HCT116 (cell line): ENCODE measurements at regions not wholly inside any gene's neighbourhood (a gene's known extent, or its start where the extent isn't known, plus 50 kb on each side); places are given as distances from the start of the nearest gene placed in this dataset.

ENCODE experiments used
- CEBPB ChIP-seq: IDR thresholded peaks from 2 replicates; pipeline ENCODE4 v1.6.1; 2012; ENCODE audit warnings: low read depth
- ELF1 ChIP-seq: IDR thresholded peaks from 2 replicates; pipeline ENCODE4 v1.6.1; 2012; ENCODE audit warnings: low read depth, borderline replicate concordance
- EZH2 ChIP-seq: fragments of 200-600 bp; sonication (generic); IDR thresholded peaks from 2 replicates; pipeline ENCODE4 v1.6.1; 2017; ENCODE audit warnings: antibody characterized with exemption, mixed run types
- POLR2AphosphoS5 ChIP-seq: IDR thresholded peaks from 2 replicates; pipeline ENCODE4 v1.6.1; 2011; ENCODE audit warnings: mild to moderate bottlenecking, low read depth, low read length, moderate library complexity
- RAD21 ChIP-seq: IDR thresholded peaks from 2 replicates; pipeline ENCODE4 v1.6.1; 2012; ENCODE audit warnings: low read depth, mild to moderate bottlenecking
- SP1 ChIP-seq: IDR thresholded peaks from 2 replicates; pipeline ENCODE4 v1.6.1; 2012; ENCODE audit warnings: low read depth
- YY1 ChIP-seq: IDR thresholded peaks from 2 replicates; pipeline ENCODE4 v1.6.1; 2011; ENCODE audit warnings: low read length, low read depth, moderate library complexity, mild to moderate bottlenecking; ENCODE audit not compliant: insufficient replicate concordance; ENCODE audit errors: extremely low read depth
- TF ChIP-seq, protein P1 (sequence below): IDR thresholded peaks from 2 replicates; pipeline ENCODE4 v1.6.1; 2012
- TF ChIP-seq, protein P2 (sequence below): IDR thresholded peaks from 2 replicates; pipeline ENCODE4 v1.6.1; 2012; ENCODE audit warnings: low read depth
- TF ChIP-seq, protein P3 (sequence below), 3 experiments: fragments of 200-600 bp in 1 of 3; sonication (generic) in 1 of 3; IDR thresholded peaks in 2 of 3; conservative IDR thresholded peaks in 1 of 3; 2 replicates each; pipeline ENCODE4 v1.5.1; 2012 to 2017; ENCODE audit warnings: low read depth in 2 of 3, low read length in 2 of 3, antibody characterized with exemption in 1 of 3, borderline replicate concordance in 1 of 3, control low read depth in 1 of 3, mild to moderate bottlenecking in 1 of 3, mixed read lengths in 1 of 3, mixed run types in 1 of 3, moderate library complexity in 1 of 3; ENCODE audit not compliant: insufficient read depth in 1 of 3

DNA sequence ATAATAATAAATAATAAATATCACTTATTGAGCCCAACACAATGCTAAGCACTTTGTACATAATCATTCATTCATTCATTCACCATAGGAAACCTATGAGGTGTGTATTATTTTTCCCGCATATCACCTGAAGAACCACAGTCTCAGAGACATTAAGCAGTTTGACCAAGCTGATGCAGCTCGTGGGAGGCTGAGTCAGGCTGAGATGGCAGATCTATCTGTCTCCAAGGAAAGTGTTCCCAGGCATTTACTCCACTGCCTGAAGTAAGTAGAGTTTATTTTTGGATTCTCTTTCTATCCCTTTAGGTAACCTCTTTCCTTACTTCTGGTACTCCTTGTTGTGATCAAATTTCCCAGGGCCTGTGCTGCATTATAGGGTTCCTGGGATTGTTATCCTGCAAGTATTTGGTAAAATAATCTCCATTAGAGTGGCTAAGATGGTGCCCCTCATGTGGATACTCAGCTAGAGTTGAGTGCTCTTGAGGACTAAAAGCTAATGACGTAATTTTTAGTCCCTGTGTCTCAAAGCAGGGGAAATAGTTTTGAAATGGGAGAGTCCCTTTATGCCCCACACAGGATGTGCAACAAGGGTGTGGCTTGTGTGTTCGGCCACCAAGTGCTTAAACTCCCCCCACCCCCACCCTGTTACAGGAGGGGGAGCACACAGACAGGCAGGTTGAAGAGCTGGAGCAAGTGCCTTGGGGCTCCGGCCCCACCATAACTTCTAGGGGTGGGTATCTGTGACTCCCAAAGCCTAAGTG lies 467.0 kb downstream of the STIM2 start:
- TF ChIP-seq POLR2AphosphoS5 (no peak), ELF1 (no peak), EZH2 (no peak), SP1 (no peak), YY1 (no peak), CEBPB (no peak), RAD21 (no peak)
- TF ChIP-seq, protein P1, sequence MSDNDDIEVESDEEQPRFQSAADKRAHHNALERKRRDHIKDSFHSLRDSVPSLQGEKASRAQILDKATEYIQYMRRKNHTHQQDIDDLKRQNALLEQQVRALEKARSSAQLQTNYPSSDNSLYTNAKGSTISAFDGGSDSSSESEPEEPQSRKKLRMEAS, result no peak
- TF ChIP-seq, protein P2, sequence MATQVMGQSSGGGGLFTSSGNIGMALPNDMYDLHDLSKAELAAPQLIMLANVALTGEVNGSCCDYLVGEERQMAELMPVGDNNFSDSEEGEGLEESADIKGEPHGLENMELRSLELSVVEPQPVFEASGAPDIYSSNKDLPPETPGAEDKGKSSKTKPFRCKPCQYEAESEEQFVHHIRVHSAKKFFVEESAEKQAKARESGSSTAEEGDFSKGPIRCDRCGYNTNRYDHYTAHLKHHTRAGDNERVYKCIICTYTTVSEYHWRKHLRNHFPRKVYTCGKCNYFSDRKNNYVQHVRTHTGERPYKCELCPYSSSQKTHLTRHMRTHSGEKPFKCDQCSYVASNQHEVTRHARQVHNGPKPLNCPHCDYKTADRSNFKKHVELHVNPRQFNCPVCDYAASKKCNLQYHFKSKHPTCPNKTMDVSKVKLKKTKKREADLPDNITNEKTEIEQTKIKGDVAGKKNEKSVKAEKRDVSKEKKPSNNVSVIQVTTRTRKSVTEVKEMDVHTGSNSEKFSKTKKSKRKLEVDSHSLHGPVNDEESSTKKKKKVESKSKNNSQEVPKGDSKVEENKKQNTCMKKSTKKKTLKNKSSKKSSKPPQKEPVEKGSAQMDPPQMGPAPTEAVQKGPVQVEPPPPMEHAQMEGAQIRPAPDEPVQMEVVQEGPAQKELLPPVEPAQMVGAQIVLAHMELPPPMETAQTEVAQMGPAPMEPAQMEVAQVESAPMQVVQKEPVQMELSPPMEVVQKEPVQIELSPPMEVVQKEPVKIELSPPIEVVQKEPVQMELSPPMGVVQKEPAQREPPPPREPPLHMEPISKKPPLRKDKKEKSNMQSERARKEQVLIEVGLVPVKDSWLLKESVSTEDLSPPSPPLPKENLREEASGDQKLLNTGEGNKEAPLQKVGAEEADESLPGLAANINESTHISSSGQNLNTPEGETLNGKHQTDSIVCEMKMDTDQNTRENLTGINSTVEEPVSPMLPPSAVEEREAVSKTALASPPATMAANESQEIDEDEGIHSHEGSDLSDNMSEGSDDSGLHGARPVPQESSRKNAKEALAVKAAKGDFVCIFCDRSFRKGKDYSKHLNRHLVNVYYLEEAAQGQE, result no peak
- TF ChIP-seq, protein P3, sequence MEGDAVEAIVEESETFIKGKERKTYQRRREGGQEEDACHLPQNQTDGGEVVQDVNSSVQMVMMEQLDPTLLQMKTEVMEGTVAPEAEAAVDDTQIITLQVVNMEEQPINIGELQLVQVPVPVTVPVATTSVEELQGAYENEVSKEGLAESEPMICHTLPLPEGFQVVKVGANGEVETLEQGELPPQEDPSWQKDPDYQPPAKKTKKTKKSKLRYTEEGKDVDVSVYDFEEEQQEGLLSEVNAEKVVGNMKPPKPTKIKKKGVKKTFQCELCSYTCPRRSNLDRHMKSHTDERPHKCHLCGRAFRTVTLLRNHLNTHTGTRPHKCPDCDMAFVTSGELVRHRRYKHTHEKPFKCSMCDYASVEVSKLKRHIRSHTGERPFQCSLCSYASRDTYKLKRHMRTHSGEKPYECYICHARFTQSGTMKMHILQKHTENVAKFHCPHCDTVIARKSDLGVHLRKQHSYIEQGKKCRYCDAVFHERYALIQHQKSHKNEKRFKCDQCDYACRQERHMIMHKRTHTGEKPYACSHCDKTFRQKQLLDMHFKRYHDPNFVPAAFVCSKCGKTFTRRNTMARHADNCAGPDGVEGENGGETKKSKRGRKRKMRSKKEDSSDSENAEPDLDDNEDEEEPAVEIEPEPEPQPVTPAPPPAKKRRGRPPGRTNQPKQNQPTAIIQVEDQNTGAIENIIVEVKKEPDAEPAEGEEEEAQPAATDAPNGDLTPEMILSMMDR (IDR thresholded peaks at IDR 0.05 in 2 of 3, conservative IDR thresholded peaks at IDR 0.05 in 1 of 3; ENCODE audit: borderline replicate concordance in 1 of 3, insufficient read depth in 1 of 3, low read depth in 2 of 3, low read length in 2 of 3), result no peak
